WTC11 (cell line): ENCODE measurements at regions not wholly inside any gene's neighbourhood (a gene's known extent, or its start where the extent isn't known, plus 50 kb on each side); places are given as distances from the start of the nearest gene placed in this dataset.

Source experiments
- ATAC-seq: fragments of 200-7000 bp; cut with Tn5 transposase; 2 replicates; pipeline ENCODE4 v1.10.0; 2021; ENCODE audit warnings: mild to moderate bottlenecking, moderate library complexity
- CTCF ChIA-PET: fragments of 300-600 bp; sonication (Branson Sonifier 250); formaldehyde crosslinking; loops from one replicate; lab custom pipeline; 2021; ENCODE audit warnings: antibody characterized with exemption; lab: Charles Lee
- POLR2A ChIA-PET: fragments of 350-600 bp; sonication (Branson Sonifier 250); formaldehyde crosslinking; loops from one replicate; lab custom pipeline; 2021; ENCODE audit warnings: antibody characterized with exemption; lab: Charles Lee
- DNase-seq: peaks from one replicate; pipeline ENCODE4 v3.0.0; 2021; ENCODE audit warnings: low spot score
- H3K27ac Mint-ChIP-seq: 2 replicates; pipeline ENCODE4 v1.8.0; 2021; ENCODE audit warnings: mixed read lengths
- H3K27me3 Mint-ChIP-seq: 2 replicates; pipeline ENCODE4 v1.8.0; 2021; ENCODE audit warnings: low read depth, mild to moderate bottlenecking, moderate library complexity, mixed read lengths
- H3K36me3 Mint-ChIP-seq: 2 replicates; pipeline ENCODE4 v1.8.0; 2021; ENCODE audit warnings: mixed read lengths
- H3K4me1 Mint-ChIP-seq: 2 replicates; pipeline ENCODE4 v1.8.0; 2022; ENCODE audit warnings: mixed read lengths
- H3K4me3 Mint-ChIP-seq: 2 replicates; pipeline ENCODE4 v1.8.0; 2021; ENCODE audit warnings: mild to moderate bottlenecking, moderate library complexity, mixed read lengths
- H3K9me3 Mint-ChIP-seq: 2 replicates; pipeline ENCODE4 v1.8.0; 2021; ENCODE audit warnings: mixed read lengths
- CREM ChIP-seq: sonication (generic); formaldehyde crosslinking; IDR thresholded peaks from 2 replicates; pipeline ENCODE4 v1.8.1; 2022; ENCODE audit warnings: mild to moderate bottlenecking, missing genetic modification reagents, moderate library complexity
- ELF4 ChIP-seq: sonication (generic); formaldehyde crosslinking; IDR thresholded peaks from 2 replicates; pipeline ENCODE4 v1.8.1; 2022; ENCODE audit warnings: low read depth, mild to moderate bottlenecking, moderate library complexity, missing genetic modification reagents
- EMX1 ChIP-seq: fragments of 250-450 bp; sonication (Bioruptor Pico); IDR thresholded peaks from 2 replicates; pipeline ENCODE4 v1.8.0; 2021; ENCODE audit warnings: mild to moderate bottlenecking
- ETV6 ChIP-seq: sonication (generic); formaldehyde crosslinking; IDR thresholded peaks from 2 replicates; pipeline ENCODE4 v1.8.1; 2022; ENCODE audit warnings: mild to moderate bottlenecking, missing genetic modification reagents
- FOXK1 ChIP-seq: sonication (generic); formaldehyde crosslinking; IDR thresholded peaks from 2 replicates; pipeline ENCODE4 v1.8.0; 2022; ENCODE audit warnings: mild to moderate bottlenecking, moderate library complexity, missing genetic modification reagents
- GRHL2 ChIP-seq: fragments of 250-450 bp; sonication (Bioruptor Pico); IDR thresholded peaks from 2 replicates; pipeline ENCODE4 v1.8.0; 2022; ENCODE audit warnings: mild to moderate bottlenecking, moderate library complexity; ENCODE audit not compliant: insufficient replicate concordance, severe bottlenecking
- GTF2I ChIP-seq: fragments of 250-450 bp; sonication (Bioruptor Pico); conservative IDR thresholded peaks from 2 replicates; pipeline ENCODE4 v1.4.0; 2021; ENCODE audit warnings: mild to moderate bottlenecking
- MYBL2 ChIP-seq: sonication (generic); formaldehyde crosslinking; IDR thresholded peaks from 2 replicates; pipeline ENCODE4 v1.8.1; 2023; ENCODE audit warnings: mild to moderate bottlenecking, moderate library complexity, missing genetic modification reagents
- NR2C2 ChIP-seq: sonication (generic); formaldehyde crosslinking; IDR thresholded peaks from 2 replicates; pipeline ENCODE4 v1.8.0; 2022; ENCODE audit warnings: mild to moderate bottlenecking, missing genetic modification reagents
- PREB ChIP-seq: sonication (generic); formaldehyde crosslinking; IDR thresholded peaks from 2 replicates; pipeline ENCODE4 v1.8.1; 2022; ENCODE audit warnings: mild to moderate bottlenecking, missing genetic modification reagents, moderate library complexity, borderline replicate concordance
- SMAD4 ChIP-seq: sonication (generic); formaldehyde crosslinking; IDR thresholded peaks from 2 replicates; pipeline ENCODE4 v1.8.0; 2022; ENCODE audit warnings: mild to moderate bottlenecking, missing genetic modification reagents
- TEAD1 ChIP-seq: sonication (generic); formaldehyde crosslinking; IDR thresholded peaks from 2 replicates; pipeline ENCODE4 v1.8.0; 2022; ENCODE audit warnings: mild to moderate bottlenecking, missing genetic modification reagents
- TEAD4 ChIP-seq: sonication (generic); formaldehyde crosslinking; IDR thresholded peaks from 2 replicates; pipeline ENCODE4 v1.8.0; 2022; ENCODE audit warnings: mild to moderate bottlenecking, missing genetic modification reagents
- ZNF121 ChIP-seq: sonication (generic); formaldehyde crosslinking; IDR thresholded peaks from 2 replicates; pipeline ENCODE4 v1.8.0; 2023; ENCODE audit warnings: missing genetic modification reagents
- ZNF263 ChIP-seq: sonication (generic); formaldehyde crosslinking; IDR thresholded peaks from 2 replicates; pipeline ENCODE4 v1.8.1; 2022; ENCODE audit warnings: low read depth, mild to moderate bottlenecking, moderate library complexity, missing genetic modification reagents
- ZNF416 ChIP-seq: fragments of 250-450 bp; sonication (Bioruptor Pico); IDR thresholded peaks from 2 replicates; pipeline ENCODE4 v1.9.0; 2021; ENCODE audit warnings: mild to moderate bottlenecking, inconsistent platforms
- ZNF423 ChIP-seq: fragments of 250-450 bp; sonication (Bioruptor Pico); IDR thresholded peaks from 2 replicates; pipeline ENCODE4 v2.1.2; 2022; ENCODE audit warnings: mild to moderate bottlenecking, moderate library complexity
- ZNF532 ChIP-seq: fragments of 250-450 bp; sonication (Bioruptor Pico); IDR thresholded peaks from 2 replicates; pipeline ENCODE4 v1.9.0; 2021; ENCODE audit warnings: mild to moderate bottlenecking, borderline replicate concordance
- ZNF671 ChIP-seq: fragments of 250-450 bp; sonication (Bioruptor Pico); IDR thresholded peaks from 2 replicates; pipeline ENCODE4 v1.8.0; 2021; ENCODE audit warnings: mild to moderate bottlenecking
- TF ChIP-seq, protein P1 (sequence below): sonication (generic); formaldehyde crosslinking; IDR thresholded peaks from 2 replicates; pipeline ENCODE4 v1.8.0; 2022; ENCODE audit warnings: mild to moderate bottlenecking, missing genetic modification reagents
- TF ChIP-seq, protein P2 (sequence below): fragments of 250-450 bp; sonication (Bioruptor Pico); IDR thresholded peaks from 2 replicates; pipeline ENCODE4 v2.1.2; 2022; ENCODE audit warnings: mild to moderate bottlenecking, moderate library complexity
- TF ChIP-seq, protein P3 (sequence below): sonication (generic); formaldehyde crosslinking; IDR thresholded peaks from 2 replicates; pipeline ENCODE4 v1.8.0; 2023; ENCODE audit warnings: missing genetic modification reagents, mild to moderate bottlenecking, borderline replicate concordance
- TF ChIP-seq, protein P4 (sequence below): sonication (generic); formaldehyde crosslinking; IDR thresholded peaks from 2 replicates; pipeline ENCODE4 v1.8.1; 2023; ENCODE audit warnings: mild to moderate bottlenecking, missing genetic modification reagents

DNA sequence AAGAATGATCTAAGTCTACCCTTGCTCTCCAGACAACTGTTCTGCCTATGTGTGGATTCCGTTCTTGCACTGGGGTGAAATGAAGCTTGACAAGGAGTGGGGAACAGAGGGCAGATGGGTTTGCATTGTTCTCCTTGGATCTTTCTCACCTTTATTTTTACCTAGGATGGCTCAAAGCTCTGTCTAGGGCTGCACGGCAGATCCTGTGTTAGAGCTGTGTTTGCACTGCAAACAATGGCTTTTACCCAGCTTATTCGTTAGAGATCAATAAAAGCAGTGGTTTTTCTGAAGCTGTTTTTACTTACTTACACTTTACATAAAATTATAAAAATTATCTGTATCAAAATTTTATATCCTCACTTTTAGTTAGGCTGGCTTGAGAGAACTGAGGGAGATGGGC lies 105.1 kb downstream of the LRIG3 start (continued):
- TF ChIP-seq NR2C2 (no peak), PREB (CRISPR knock-in tag) (no peak), EMX1 (CRISPR knock-in tag) (no peak)
- TF ChIP-seq, protein P1, sequence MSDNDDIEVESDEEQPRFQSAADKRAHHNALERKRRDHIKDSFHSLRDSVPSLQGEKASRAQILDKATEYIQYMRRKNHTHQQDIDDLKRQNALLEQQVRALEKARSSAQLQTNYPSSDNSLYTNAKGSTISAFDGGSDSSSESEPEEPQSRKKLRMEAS = no peak

DNA sequence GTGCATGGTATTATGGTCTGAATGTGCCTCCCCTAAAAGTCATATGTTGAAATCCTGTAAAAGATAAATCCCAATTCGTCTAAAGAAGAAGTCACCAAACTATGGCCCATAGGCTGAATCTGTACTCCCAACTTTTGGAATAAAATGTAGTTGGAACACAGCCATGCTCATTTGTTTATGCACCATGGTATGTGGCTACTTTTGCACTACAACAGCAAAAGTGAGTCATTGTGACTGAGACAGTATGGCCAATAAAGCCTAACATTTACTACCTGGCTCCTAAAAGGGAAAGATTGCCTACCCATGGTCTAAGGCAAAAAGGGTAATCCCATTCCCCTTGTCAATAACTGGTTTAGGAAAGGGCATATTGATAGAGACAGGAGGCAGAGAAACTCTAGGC lies 101.8 kb downstream of the LRIG3 start:
- ChIA-PET CTCF (interaction anchor here (1.4 to 2.5 kb wide), 3 partner anchors 16 to 295 kb away, joined by 3 to 27 read pairs (median 5); no protein-coding TSS in a partner anchor), POLR2A (no interaction called here)
- no peak overlapping the region for H3K27ac Mint-ChIP-seq
- no peaks in the 10 kb centered on the region for H3K27me3 Mint-ChIP-seq
- no peak for DNase-seq
- H3K36me3 Mint-ChIP-seq = no peaks in the 10 kb centered on the region
- H3K9me3 Mint-ChIP-seq = no peaks in the 10 kb centered on the region
- H3K4me1 Mint-ChIP-seq = peaks cover 17% of the 10 kb centered on the region
- TF ChIP-seq TEAD1 (no peak), TEAD4 (CRISPR knock-in tag) (no peak), SMAD4 (CRISPR knock-in tag) (no peak), ZNF263 (CRISPR knock-in tag) (no peak), ZNF532 (no peak), ELF4 (no peak), EMX1 (CRISPR knock-in tag) (no peak), CREM (CRISPR knock-in tag) (no peak), MYBL2 (CRISPR knock-in tag) (no peak), ZNF121 (CRISPR knock-in tag) (no peak), GRHL2 (no peak), ZNF416 (CRISPR knock-in tag) (no peak)
- TF ChIP-seq, protein P1 = no peak
- TF ChIP-seq, protein P2, sequence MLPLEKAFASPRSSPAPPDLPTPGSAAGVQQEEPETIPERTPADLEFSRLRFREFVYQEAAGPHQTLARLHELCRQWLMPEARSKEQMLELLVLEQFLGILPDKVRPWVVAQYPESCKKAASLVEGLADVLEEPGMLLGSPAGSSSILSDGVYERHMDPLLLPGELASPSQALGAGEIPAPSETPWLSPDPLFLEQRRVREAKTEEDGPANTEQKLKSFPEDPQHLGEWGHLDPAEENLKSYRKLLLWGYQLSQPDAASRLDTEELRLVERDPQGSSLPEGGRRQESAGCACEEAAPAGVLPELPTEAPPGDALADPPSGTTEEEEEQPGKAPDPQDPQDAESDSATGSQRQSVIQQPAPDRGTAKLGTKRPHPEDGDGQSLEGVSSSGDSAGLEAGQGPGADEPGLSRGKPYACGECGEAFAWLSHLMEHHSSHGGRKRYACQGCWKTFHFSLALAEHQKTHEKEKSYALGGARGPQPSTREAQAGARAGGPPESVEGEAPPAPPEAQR (CRISPR knock-in tag) = no peak
- H3K4me3 Mint-ChIP-seq = no peak overlapping the region
- ATAC-seq = no peak

- Mint-ChIP-seq H3K36me3 (no peaks in the 10 kb centered on the region), H3K27me3 (no peaks in the 10 kb centered on the region), H3K4me1 (peaks cover 11% of the 10 kb centered on the region), H3K9me3 (no peaks in the 10 kb centered on the region), H3K4me3 (no peak overlapping the region), H3K27ac (no peak overlapping the region)
- CTCF ChIA-PET = interaction anchor here (0.7 to 2.5 kb wide), 11 partner anchors 10 to 836 kb away, joined by 3 to 27 read pairs (median 3); no protein-coding TSS in a partner anchor
- DNase-seq (peak; percentile 63), ATAC-seq (peak; percentile 100)
- POLR2A ChIA-PET = interaction anchor here (1.5 kb wide), 1 partner anchor 15 kb away, joined by 4 read pairs; no protein-coding TSS in a partner anchor
- TF ChIP-seq ZNF423 (CRISPR knock-in tag) = no peak
- TF ChIP-seq ZNF671 (CRISPR knock-in tag) = no peak
- no peak for TF ChIP-seq GTF2I
- TF ChIP-seq ZNF121 (CRISPR knock-in tag) = no peak
- TF ChIP-seq ETV6 (CRISPR knock-in tag) = no peak
- TF ChIP-seq FOXK1 = no peak
- TF ChIP-seq, protein P3, sequence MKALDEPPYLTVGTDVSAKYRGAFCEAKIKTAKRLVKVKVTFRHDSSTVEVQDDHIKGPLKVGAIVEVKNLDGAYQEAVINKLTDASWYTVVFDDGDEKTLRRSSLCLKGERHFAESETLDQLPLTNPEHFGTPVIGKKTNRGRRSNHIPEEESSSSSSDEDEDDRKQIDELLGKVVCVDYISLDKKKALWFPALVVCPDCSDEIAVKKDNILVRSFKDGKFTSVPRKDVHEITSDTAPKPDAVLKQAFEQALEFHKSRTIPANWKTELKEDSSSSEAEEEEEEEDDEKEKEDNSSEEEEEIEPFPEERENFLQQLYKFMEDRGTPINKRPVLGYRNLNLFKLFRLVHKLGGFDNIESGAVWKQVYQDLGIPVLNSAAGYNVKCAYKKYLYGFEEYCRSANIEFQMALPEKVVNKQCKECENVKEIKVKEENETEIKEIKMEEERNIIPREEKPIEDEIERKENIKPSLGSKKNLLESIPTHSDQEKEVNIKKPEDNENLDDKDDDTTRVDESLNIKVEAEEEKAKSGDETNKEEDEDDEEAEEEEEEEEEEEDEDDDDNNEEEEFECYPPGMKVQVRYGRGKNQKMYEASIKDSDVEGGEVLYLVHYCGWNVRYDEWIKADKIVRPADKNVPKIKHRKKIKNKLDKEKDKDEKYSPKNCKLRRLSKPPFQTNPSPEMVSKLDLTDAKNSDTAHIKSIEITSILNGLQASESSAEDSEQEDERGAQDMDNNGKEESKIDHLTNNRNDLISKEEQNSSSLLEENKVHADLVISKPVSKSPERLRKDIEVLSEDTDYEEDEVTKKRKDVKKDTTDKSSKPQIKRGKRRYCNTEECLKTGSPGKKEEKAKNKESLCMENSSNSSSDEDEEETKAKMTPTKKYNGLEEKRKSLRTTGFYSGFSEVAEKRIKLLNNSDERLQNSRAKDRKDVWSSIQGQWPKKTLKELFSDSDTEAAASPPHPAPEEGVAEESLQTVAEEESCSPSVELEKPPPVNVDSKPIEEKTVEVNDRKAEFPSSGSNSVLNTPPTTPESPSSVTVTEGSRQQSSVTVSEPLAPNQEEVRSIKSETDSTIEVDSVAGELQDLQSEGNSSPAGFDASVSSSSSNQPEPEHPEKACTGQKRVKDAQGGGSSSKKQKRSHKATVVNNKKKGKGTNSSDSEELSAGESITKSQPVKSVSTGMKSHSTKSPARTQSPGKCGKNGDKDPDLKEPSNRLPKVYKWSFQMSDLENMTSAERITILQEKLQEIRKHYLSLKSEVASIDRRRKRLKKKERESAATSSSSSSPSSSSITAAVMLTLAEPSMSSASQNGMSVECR (CRISPR knock-in tag) = no peak
- TF ChIP-seq, protein P4, sequence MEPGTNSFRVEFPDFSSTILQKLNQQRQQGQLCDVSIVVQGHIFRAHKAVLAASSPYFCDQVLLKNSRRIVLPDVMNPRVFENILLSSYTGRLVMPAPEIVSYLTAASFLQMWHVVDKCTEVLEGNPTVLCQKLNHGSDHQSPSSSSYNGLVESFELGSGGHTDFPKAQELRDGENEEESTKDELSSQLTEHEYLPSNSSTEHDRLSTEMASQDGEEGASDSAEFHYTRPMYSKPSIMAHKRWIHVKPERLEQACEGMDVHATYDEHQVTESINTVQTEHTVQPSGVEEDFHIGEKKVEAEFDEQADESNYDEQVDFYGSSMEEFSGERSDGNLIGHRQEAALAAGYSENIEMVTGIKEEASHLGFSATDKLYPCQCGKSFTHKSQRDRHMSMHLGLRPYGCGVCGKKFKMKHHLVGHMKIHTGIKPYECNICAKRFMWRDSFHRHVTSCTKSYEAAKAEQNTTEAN (CRISPR knock-in tag) = no peak
- TF ChIP-seq SMAD4 (CRISPR knock-in tag) = no peak
Measured at GRCh38 chr12:58819345-58819744, 101.0 kb downstream of the LRIG3 start.
